ENCODE measurements at regions not wholly inside any gene's neighbourhood (a gene's known extent, or its start where the extent isn't known, plus 50 kb on each side); places are given as distances from the start of the nearest gene placed in this dataset.

DNA sequence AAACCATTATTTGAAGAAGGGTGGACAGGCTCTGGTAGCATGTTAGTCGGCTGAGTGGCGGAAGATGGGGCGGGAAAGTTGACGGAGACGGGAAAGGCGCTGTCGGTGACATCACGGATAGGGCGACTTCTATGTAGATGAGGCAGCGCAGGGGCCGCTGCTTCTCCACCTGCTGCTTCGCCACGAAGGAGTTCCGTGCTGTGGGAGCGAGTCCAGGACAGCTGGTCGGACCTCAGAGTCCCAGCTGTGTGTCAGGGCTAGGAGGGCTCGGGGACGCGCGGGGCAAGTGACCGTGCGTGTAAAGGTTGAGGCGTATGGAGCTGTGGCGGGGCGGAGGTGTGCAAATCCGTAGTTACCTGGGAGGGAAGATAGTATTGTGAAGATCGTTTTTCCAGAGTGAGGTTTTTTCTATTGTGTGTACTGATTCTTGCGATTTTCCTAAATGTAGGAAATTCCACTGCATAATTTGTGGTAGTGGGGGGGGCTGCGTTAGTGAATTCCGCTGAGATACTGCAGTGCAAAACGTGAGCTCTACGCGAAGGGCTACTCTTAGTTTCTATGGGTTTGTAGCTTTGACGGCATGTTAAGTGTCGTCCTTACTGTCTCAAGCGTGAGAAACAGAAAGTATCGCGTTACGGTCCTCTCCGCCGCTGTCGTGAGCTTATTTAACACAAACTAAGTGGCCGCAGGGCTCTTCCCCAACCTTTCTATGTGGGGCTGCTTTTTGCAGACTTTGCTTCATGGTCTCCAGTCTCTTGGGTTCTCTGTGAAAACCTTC, 111.2 kb upstream of the NBPF11 start (continued):
- TF ChIP-seq TOE1 (IDR thresholded peaks at IDR 0.05; ENCODE audit: borderline replicate concordance): peak; percentile 51; the same call in 1 of the 2 replicates
- no peak for TF ChIP-seq TOE1 (CRISPR knock-in tag; IDR thresholded peaks at IDR 0.05; ENCODE audit: borderline replicate concordance, low read depth)
- no peak for TF ChIP-seq ZNF785 (CRISPR knock-in tag; IDR thresholded peaks at IDR 0.05)
- TF ChIP-seq ZKSCAN1 (IDR thresholded peaks at IDR 0.05; ENCODE audit: low read depth, low read length): no peak
- TF ChIP-seq, protein P1, sequence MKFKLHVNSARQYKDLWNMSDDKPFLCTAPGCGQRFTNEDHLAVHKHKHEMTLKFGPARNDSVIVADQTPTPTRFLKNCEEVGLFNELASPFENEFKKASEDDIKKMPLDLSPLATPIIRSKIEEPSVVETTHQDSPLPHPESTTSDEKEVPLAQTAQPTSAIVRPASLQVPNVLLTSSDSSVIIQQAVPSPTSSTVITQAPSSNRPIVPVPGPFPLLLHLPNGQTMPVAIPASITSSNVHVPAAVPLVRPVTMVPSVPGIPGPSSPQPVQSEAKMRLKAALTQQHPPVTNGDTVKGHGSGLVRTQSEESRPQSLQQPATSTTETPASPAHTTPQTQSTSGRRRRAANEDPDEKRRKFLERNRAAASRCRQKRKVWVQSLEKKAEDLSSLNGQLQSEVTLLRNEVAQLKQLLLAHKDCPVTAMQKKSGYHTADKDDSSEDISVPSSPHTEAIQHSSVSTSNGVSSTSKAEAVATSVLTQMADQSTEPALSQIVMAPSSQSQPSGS (CRISPR knock-in tag; IDR thresholded peaks at IDR 0.05): no peak
- peak; percentile 54 for TF ChIP-seq ZNF324 (CRISPR knock-in tag; IDR thresholded peaks at IDR 0.05)
- TF ChIP-seq, protein P2, sequence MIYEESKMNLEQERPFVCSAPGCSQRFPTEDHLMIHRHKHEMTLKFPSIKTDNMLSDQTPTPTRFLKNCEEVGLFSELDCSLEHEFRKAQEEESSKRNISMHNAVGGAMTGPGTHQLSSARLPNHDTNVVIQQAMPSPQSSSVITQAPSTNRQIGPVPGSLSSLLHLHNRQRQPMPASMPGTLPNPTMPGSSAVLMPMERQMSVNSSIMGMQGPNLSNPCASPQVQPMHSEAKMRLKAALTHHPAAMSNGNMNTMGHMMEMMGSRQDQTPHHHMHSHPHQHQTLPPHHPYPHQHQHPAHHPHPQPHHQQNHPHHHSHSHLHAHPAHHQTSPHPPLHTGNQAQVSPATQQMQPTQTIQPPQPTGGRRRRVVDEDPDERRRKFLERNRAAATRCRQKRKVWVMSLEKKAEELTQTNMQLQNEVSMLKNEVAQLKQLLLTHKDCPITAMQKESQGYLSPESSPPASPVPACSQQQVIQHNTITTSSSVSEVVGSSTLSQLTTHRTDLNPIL (CRISPR knock-in tag; IDR thresholded peaks at IDR 0.05): peak; percentile 95
- peak; percentile 96 for TF ChIP-seq ZNF436 (CRISPR knock-in tag; IDR thresholded peaks at IDR 0.05)
- no peak for TF ChIP-seq HDAC2 (IDR thresholded peaks at IDR 0.05)
- TF ChIP-seq, protein P3, sequence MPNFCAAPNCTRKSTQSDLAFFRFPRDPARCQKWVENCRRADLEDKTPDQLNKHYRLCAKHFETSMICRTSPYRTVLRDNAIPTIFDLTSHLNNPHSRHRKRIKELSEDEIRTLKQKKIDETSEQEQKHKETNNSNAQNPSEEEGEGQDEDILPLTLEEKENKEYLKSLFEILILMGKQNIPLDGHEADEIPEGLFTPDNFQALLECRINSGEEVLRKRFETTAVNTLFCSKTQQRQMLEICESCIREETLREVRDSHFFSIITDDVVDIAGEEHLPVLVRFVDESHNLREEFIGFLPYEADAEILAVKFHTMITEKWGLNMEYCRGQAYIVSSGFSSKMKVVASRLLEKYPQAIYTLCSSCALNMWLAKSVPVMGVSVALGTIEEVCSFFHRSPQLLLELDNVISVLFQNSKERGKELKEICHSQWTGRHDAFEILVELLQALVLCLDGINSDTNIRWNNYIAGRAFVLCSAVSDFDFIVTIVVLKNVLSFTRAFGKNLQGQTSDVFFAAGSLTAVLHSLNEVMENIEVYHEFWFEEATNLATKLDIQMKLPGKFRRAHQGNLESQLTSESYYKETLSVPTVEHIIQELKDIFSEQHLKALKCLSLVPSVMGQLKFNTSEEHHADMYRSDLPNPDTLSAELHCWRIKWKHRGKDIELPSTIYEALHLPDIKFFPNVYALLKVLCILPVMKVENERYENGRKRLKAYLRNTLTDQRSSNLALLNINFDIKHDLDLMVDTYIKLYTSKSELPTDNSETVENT (CRISPR knock-in tag; IDR thresholded peaks at IDR 0.05): peak; percentile 98
- TF ChIP-seq, protein P4, sequence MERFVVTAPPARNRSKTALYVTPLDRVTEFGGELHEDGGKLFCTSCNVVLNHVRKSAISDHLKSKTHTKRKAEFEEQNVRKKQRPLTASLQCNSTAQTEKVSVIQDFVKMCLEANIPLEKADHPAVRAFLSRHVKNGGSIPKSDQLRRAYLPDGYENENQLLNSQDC (CRISPR knock-in tag; IDR thresholded peaks at IDR 0.05): peak; percentile 99
- peak; percentile 100 for TF ChIP-seq POLR2A (conservative IDR thresholded peaks at IDR 0.05)
- no peak for TF ChIP-seq ZC3H4 (CRISPR knock-in tag; IDR thresholded peaks at IDR 0.05; ENCODE audit: borderline replicate concordance)
- TF ChIP-seq RBM17 (IDR thresholded peaks at IDR 0.05; ENCODE audit: borderline replicate concordance, low read depth, low read length): no peak
- TF ChIP-seq SLC30A9 (CRISPR knock-in tag; IDR thresholded peaks at IDR 0.05): no peak
- TF ChIP-seq ZBED1 (IDR thresholded peaks at IDR 0.05): peak; percentile 99
- peak; percentile 99 for TF ChIP-seq ZNF830 (CRISPR knock-in tag; IDR thresholded peaks at IDR 0.05)
- TF ChIP-seq, protein P5, sequence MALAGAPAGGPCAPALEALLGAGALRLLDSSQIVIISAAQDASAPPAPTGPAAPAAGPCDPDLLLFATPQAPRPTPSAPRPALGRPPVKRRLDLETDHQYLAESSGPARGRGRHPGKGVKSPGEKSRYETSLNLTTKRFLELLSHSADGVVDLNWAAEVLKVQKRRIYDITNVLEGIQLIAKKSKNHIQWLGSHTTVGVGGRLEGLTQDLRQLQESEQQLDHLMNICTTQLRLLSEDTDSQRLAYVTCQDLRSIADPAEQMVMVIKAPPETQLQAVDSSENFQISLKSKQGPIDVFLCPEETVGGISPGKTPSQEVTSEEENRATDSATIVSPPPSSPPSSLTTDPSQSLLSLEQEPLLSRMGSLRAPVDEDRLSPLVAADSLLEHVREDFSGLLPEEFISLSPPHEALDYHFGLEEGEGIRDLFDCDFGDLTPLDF (CRISPR knock-in tag; IDR thresholded peaks at IDR 0.05): no peak
- TF ChIP-seq ZNF316 (IDR thresholded peaks at IDR 0.05): peak; percentile 94
- peak; percentile 95 for TF ChIP-seq ZBTB17 (CRISPR knock-in tag; IDR thresholded peaks at IDR 0.05)
- peak; percentile 90 for TF ChIP-seq ARHGAP35 (IDR thresholded peaks at IDR 0.05; ENCODE audit: partially characterized antibody)
- TF ChIP-seq ZNF3 (CRISPR knock-in tag; IDR thresholded peaks at IDR 0.05): peak; percentile 93
- TF ChIP-seq, protein P6, sequence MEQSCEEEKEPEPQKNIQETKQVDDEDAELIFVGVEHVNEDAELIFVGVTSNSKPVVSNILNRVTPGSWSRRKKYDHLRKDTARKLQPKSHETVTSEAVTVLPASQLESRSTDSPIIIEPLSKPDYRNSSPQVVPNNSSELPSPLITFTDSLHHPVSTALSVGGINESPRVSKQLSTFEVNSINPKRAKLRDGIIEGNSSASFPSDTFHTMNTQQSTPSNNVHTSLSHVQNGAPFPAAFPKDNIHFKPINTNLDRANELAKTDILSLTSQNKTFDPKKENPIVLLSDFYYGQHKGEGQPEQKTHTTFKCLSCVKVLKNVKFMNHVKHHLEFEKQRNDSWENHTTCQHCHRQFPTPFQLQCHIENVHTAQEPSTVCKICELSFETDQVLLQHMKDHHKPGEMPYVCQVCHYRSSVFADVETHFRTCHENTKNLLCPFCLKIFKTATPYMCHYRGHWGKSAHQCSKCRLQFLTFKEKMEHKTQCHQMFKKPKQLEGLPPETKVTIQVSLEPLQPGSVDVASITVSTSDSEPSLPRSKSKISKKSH (CRISPR knock-in tag; IDR thresholded peaks at IDR 0.05): peak; percentile 94

Measured in K562 (cell line).